ENCODE measurements at regions not wholly inside any gene's neighbourhood (a gene's known extent, or its start where the extent isn't known, plus 50 kb on each side); places are given as distances from the start of the nearest gene placed in this dataset.

GRCh38 chr6:155980014-155980767 lies 524.6 kb upstream of the NOX3 start:
- Mint-ChIP-seq H3K4me3 (no peak overlapping the region), H3K27me3 (no peaks in the 10 kb centered on the region), H3K9me3 (no peaks in the 10 kb centered on the region), H3K4me1 (no peaks in the 10 kb centered on the region), H3K36me3 (no peaks in the 10 kb centered on the region), H3K27ac (no peak overlapping the region)
- ATAC-seq = no peak

GRCh38 chr6:155975506-155975905 lies 519.9 kb upstream of the NOX3 start:
- Mint-ChIP-seq H3K9me3 (no peaks in the 10 kb centered on the region), H3K36me3 (no peaks in the 10 kb centered on the region), H3K27me3 (no peaks in the 10 kb centered on the region), H3K27ac (no peak overlapping the region), H3K4me1 (peaks cover 20% of the 10 kb centered on the region), H3K4me3 (no peak overlapping the region)
- ATAC-seq = no peak

GRCh38 chr6:155974811-155975323 lies 519.2 kb upstream of the NOX3 start:
- Mint-ChIP-seq H3K4me1 (peaks cover 20% of the 10 kb centered on the region), H3K36me3 (no peaks in the 10 kb centered on the region), H3K27me3 (no peaks in the 10 kb centered on the region), H3K9me3 (no peaks in the 10 kb centered on the region), H3K27ac (no peak overlapping the region), H3K4me3 (no peak overlapping the region)
- ATAC-seq = no peak

GRCh38 chr6:155974359-155974758 lies 518.7 kb upstream of the NOX3 start:
- Mint-ChIP-seq H3K36me3 (no peaks in the 10 kb centered on the region), H3K27ac (no peak overlapping the region), H3K4me3 (no peak overlapping the region)

GRCh38 chr6:155970876-155971708 lies 515.5 kb upstream of the NOX3 start:
- ATAC-seq = no peak
- Mint-ChIP-seq H3K36me3 (no peaks in the 10 kb centered on the region), H3K9me3 (peaks cover 3% of the 10 kb centered on the region), H3K27me3 (no peaks in the 10 kb centered on the region), H3K27ac (no peak overlapping the region), H3K4me3 (no peak overlapping the region), H3K4me1 (peaks cover 20% of the 10 kb centered on the region)

More at GRCh38 chr6:155974359-155974758, 518.7 kb upstream of the NOX3 start:
- Mint-ChIP-seq H3K27me3 (no peaks in the 10 kb centered on the region), H3K4me1 (peaks cover 20% of the 10 kb centered on the region), H3K9me3 (no peaks in the 10 kb centered on the region)
- no peak for ATAC-seq

- Mint-ChIP-seq H3K4me1 (peaks cover 20% of the 10 kb centered on the region), H3K36me3 (no peaks in the 10 kb centered on the region), H3K27ac (no peak overlapping the region), H3K4me3 (no peak overlapping the region), H3K9me3 (peaks cover 3% of the 10 kb centered on the region), H3K27me3 (no peaks in the 10 kb centered on the region)
- no peak for ATAC-seq
Observed at GRCh38 chr6:155970472-155970871, 514.8 kb upstream of the NOX3 start.

- Mint-ChIP-seq H3K4me3 (no peak overlapping the region), H3K36me3 (no peaks in the 10 kb centered on the region), H3K4me1 (peaks cover 19% of the 10 kb centered on the region)
Observed at GRCh38 chr6:155968921-155969320, 513.3 kb upstream of the NOX3 start.

GRCh38 chr6:155967322-155967721 lies 511.7 kb upstream of the NOX3 start:
- H3K4me1 Mint-ChIP-seq = peaks cover 4% of the 10 kb centered on the region
- H3K27ac Mint-ChIP-seq = no peak overlapping the region
- H3K36me3 Mint-ChIP-seq = no peaks in the 10 kb centered on the region
- ATAC-seq = no peak
- H3K9me3 Mint-ChIP-seq = peaks cover 3% of the 10 kb centered on the region
- H3K27me3 Mint-ChIP-seq = no peaks in the 10 kb centered on the region
- H3K4me3 Mint-ChIP-seq = no peak overlapping the region

More at GRCh38 chr6:155968921-155969320, 513.3 kb upstream of the NOX3 start:
- Mint-ChIP-seq H3K27me3 (no peaks in the 10 kb centered on the region), H3K9me3 (peaks cover 3% of the 10 kb centered on the region), H3K27ac (no peak overlapping the region)
- ATAC-seq = no peak

- no peak overlapping the region for H3K27ac Mint-ChIP-seq
Observed at GRCh38 chr6:155964544-155964943, 508.9 kb upstream of the NOX3 start.

GRCh38 chr6:155962276-155962675 lies 506.6 kb upstream of the NOX3 start:
- no peak overlapping the region for H3K4me3 Mint-ChIP-seq
- H3K27ac Mint-ChIP-seq = no peak overlapping the region
- no peaks in the 10 kb centered on the region for H3K4me1 Mint-ChIP-seq
- H3K36me3 Mint-ChIP-seq = no peaks in the 10 kb centered on the region
- no peak for ATAC-seq
- peaks cover 2% of the 10 kb centered on the region for H3K9me3 Mint-ChIP-seq
- no peaks in the 10 kb centered on the region for H3K27me3 Mint-ChIP-seq

More at GRCh38 chr6:155964544-155964943, 508.9 kb upstream of the NOX3 start:
- H3K4me1 Mint-ChIP-seq = no peaks in the 10 kb centered on the region
- H3K4me3 Mint-ChIP-seq = no peak overlapping the region
- H3K36me3 Mint-ChIP-seq = no peaks in the 10 kb centered on the region
- ATAC-seq = no peak
- H3K9me3 Mint-ChIP-seq = peaks cover 5% of the 10 kb centered on the region
- no peaks in the 10 kb centered on the region for H3K27me3 Mint-ChIP-seq

- no peaks in the 10 kb centered on the region for H3K27me3 Mint-ChIP-seq
- no peaks in the 10 kb centered on the region for H3K4me1 Mint-ChIP-seq
- H3K4me3 Mint-ChIP-seq = no peak overlapping the region
- no peak for ATAC-seq
- H3K36me3 Mint-ChIP-seq = no peaks in the 10 kb centered on the region
- peaks cover 2% of the 10 kb centered on the region for H3K9me3 Mint-ChIP-seq
- no peak overlapping the region for H3K27ac Mint-ChIP-seq
Observed at GRCh38 chr6:155959898-155960495, 504.4 kb upstream of the NOX3 start.

GRCh38 chr6:155958550-155958949 lies 502.9 kb upstream of the NOX3 start:
- no peak for ATAC-seq

GRCh38 chr6:155955038-155955437 lies 499.4 kb upstream of the NOX3 start:
- Mint-ChIP-seq H3K27me3 (peaks cover 13% of the 10 kb centered on the region), H3K4me3 (no peak overlapping the region), H3K36me3 (no peaks in the 10 kb centered on the region), H3K27ac (no peak overlapping the region), H3K4me1 (no peaks in the 10 kb centered on the region), H3K9me3 (no peaks in the 10 kb centered on the region)
- ATAC-seq = no peak

More at GRCh38 chr6:155958550-155958949, 502.9 kb upstream of the NOX3 start:
- Mint-ChIP-seq H3K36me3 (no peaks in the 10 kb centered on the region), H3K9me3 (peaks cover 2% of the 10 kb centered on the region), H3K27me3 (peaks cover 5% of the 10 kb centered on the region), H3K27ac (no peak overlapping the region), H3K4me3 (no peak overlapping the region), H3K4me1 (no peaks in the 10 kb centered on the region)

GRCh38 chr6:155954149-155954548 lies 498.5 kb upstream of the NOX3 start:
- no peak overlapping the region for H3K4me3 Mint-ChIP-seq
- no peaks in the 10 kb centered on the region for H3K36me3 Mint-ChIP-seq
- H3K4me1 Mint-ChIP-seq = no peaks in the 10 kb centered on the region
- H3K27me3 Mint-ChIP-seq = peaks cover 13% of the 10 kb centered on the region
- H3K27ac Mint-ChIP-seq = no peak overlapping the region
- no peaks in the 10 kb centered on the region for H3K9me3 Mint-ChIP-seq
- ATAC-seq = no peak

GRCh38 chr6:155949256-155949655 lies 493.6 kb upstream of the NOX3 start:
- Mint-ChIP-seq H3K27ac (no peak overlapping the region), H3K36me3 (no peaks in the 10 kb centered on the region), H3K9me3 (peaks cover 14% of the 10 kb centered on the region), H3K4me3 (no peak overlapping the region), H3K4me1 (no peaks in the 10 kb centered on the region), H3K27me3 (peaks cover 13% of the 10 kb centered on the region)
- ATAC-seq = no peak
